Adrenal gland (tissue), 9 donors: ENCODE measurements at regions not wholly inside any gene's neighbourhood (a gene's known extent, or its start where the extent isn't known, plus 50 kb on each side); places are given as distances from the start of the nearest gene placed in this dataset.

Experiments used
- DNase-seq, 7 donors: peaks; one replicate each; pipeline ENCODE4 v3.0.0-alpha.2; 2019 to 2020
- H3K27ac ChIP-seq, 5 donors: fragments of 200-600 bp; sonication (generic) in 4 of 5; 1 replicate in 3 of 5; 2 replicates in 2 of 5; pipeline versions ENCODE4 v1.5.1 to v1.8.0; 2016 to 2020; ENCODE audit warnings: mild to moderate bottlenecking in 1 of 5
- H3K27me3 ChIP-seq: fragments of 200-600 bp; 2 replicates; pipeline ENCODE4 v1.8.0; 2021
- H3K36me3 ChIP-seq, 2 donors: fragments of 200-600 bp; replicated peaks in 1 of 2; 1 replicate in 1 of 2; 2 replicates in 1 of 2; pipeline versions ENCODE4 v1.5.1 to v1.8.0; 2018 to 2022
- H3K4me1 ChIP-seq, 2 donors: fragments of 200-600 bp; replicated peaks in 1 of 2; 1 replicate in 1 of 2; 2 replicates in 1 of 2; pipeline versions ENCODE4 v1.5.1 to v1.8.0; 2018 to 2021
- H3K4me3 ChIP-seq, 4 donors: fragments of 200-600 bp; sonication (generic) in 3 of 4; one replicate each; pipeline ENCODE4 v1.5.1; 2016 to 2018
- H3K9me3 ChIP-seq, 3 donors: fragments of 200-600 bp; sonication (generic) in 1 of 3; replicated peaks in 1 of 3; 1 replicate in 2 of 3; 2 replicates in 1 of 3; pipeline versions ENCODE4 v1.5.1 to v1.8.0; 2016 to 2021
- CTCF ChIP-seq, 6 experiments: fragments of 450-650 bp in 4 of 6; fragments of 200-600 bp in 2 of 6; sonication (generic) in 1 of 6; IDR thresholded peaks; 1 replicate in 5 of 6; 2 replicates in 1 of 6; pipeline versions ENCODE4 v1.5.1 to v1.8.0; 2016 to 2021; ENCODE audit warnings: antibody characterized with exemption in 6 of 6, mild to moderate bottlenecking in 2 of 6, moderate library complexity in 1 of 6
- POLR2A ChIP-seq, 2 donors: fragments of 450-650 bp; IDR thresholded peaks; one replicate each; pipeline ENCODE4 v1.6.1; 2017; ENCODE audit warnings: antibody characterized with exemption in 2 of 2, mild to moderate bottlenecking in 2 of 2, moderate library complexity in 1 of 2
- WGBS, 4 donors: extraction: QIAGEN DNeasy Blood & Tissue Kit in 2 of 4; methylation state at CpG; one replicate each; pipeline versions ENCODE4 v1.1.5 to v1.1.7; 2013 to 2017; 5-methylcytosine and 5-hydroxymethylcytosine counted together
- intact Hi-C, 2 donors: fragments of 100-400 bp; cut with DNase I; formaldehyde crosslinking; loops; one replicate each; pipeline versions ENCODE4 v1.14.1 to v1.15.0; 2022 to 2023
- donor health status: healthy with polysubstance abuse.
- donor health status: Bipolar disorder and iron deficiency.
- donor health status: DM: yes; HTN: yes; CAD: no.
- donor health status: DM: no; HTN: no; CAD: no.
- donor health status: DM: no; HTN: no; CAD: no.

GRCh38 chr1:213727853-213728592 lies 259.8 kb upstream of the PROX1 start:
- TF ChIP-seq POLR2A (IDR thresholded peaks at IDR 0.05), result no peak
- H3K36me3 ChIP-seq, result no peaks in the 10 kb centered on the region
- H3K4me3 ChIP-seq, result no peak overlapping the region
- DNase-seq, result no peak
- WGBS, 4 donors, result 86 to 92% (median 88%) methylated on average over 20 of the region's 20 CpGs
- no peaks in the 10 kb centered on the region for H3K4me1 ChIP-seq
- H3K9me3 ChIP-seq, result no peaks in the 10 kb centered on the region
- no peak overlapping the region for H3K27ac ChIP-seq
- no peaks in the 10 kb centered on the region for H3K27me3 ChIP-seq
- intact Hi-C loops, result no loop called here

- Histone ChIP-seq H3K4me3 (no peak overlapping the region), H3K27ac (no peak overlapping the region), H3K4me1 (no peaks in the 10 kb centered on the region), H3K9me3 (no peaks in the 10 kb centered on the region), H3K27me3 (no peaks in the 10 kb centered on the region), H3K36me3 (no peaks in the 10 kb centered on the region)
- intact Hi-C loops, result no loop called here
- no peak for TF ChIP-seq CTCF (IDR thresholded peaks at IDR 0.05)
- TF ChIP-seq POLR2A (IDR thresholded peaks at IDR 0.05), result no peak
- no peak for DNase-seq
- 82 to 85% (median 83%) methylated on average over 15 of the region's 15 CpGs for WGBS, 4 donors
Observed at GRCh38 chr1:213728593-213729536, 258.9 kb upstream of the PROX1 start.

- TF ChIP-seq CTCF (IDR thresholded peaks at IDR 0.05), result no peak
- no peak for TF ChIP-seq POLR2A (IDR thresholded peaks at IDR 0.05)
- Histone ChIP-seq H3K36me3 (no peaks in the 10 kb centered on the region), H3K9me3 (no peaks in the 10 kb centered on the region), H3K27me3 (no peaks in the 10 kb centered on the region), H3K4me1 (no peaks in the 10 kb centered on the region), H3K27ac (no peak overlapping the region), H3K4me3 (no peak overlapping the region)
- intact Hi-C loops, result no loop called here
- DNase-seq, result no peak
- 56 to 79% (median 64%) methylated on average over 1 of the region's 1 CpG for WGBS, 4 donors
Observed at GRCh38 chr1:213733705-213734104, 254.1 kb upstream of the PROX1 start.

GRCh38 chr1:213737398-213738035 lies 250.3 kb upstream of the PROX1 start:
- no peak overlapping the region for H3K4me3 ChIP-seq
- H3K27ac ChIP-seq, result no peak overlapping the region
- H3K4me1 ChIP-seq, result no peaks in the 10 kb centered on the region
- TF ChIP-seq CTCF (IDR thresholded peaks at IDR 0.05) (no peak), POLR2A (IDR thresholded peaks at IDR 0.05) (no peak)
- 48 to 77% (median 67%) methylated on average over 2 of the region's 2 CpGs for WGBS, 4 donors
- H3K9me3 ChIP-seq, result no peaks in the 10 kb centered on the region
- H3K27me3 ChIP-seq, result no peaks in the 10 kb centered on the region
- intact Hi-C loops, result no loop called here
- DNase-seq, result no peak
- no peaks in the 10 kb centered on the region for H3K36me3 ChIP-seq
